NB4 (cell line): ENCODE measurements at regions not wholly inside any gene's neighbourhood (a gene's known extent, or its start where the extent isn't known, plus 50 kb on each side); places are given as distances from the start of the nearest gene placed in this dataset.

ENCODE experiments used
- DNase-seq: peaks from one replicate; pipeline ENCODE4 v3.0.0; 2010; ENCODE audit warnings: low read depth
- H3K4me3 ChIP-seq: one replicate; pipeline ENCODE4 v1.5.1; 2011; ENCODE audit warnings: mild to moderate bottlenecking, low read depth, low read length, moderate library complexity
- CTCF ChIP-seq: IDR thresholded peaks from one replicate; pipeline ENCODE4 v1.5.1; 2012; ENCODE audit warnings: low read depth, low read length
- MAX ChIP-seq: IDR thresholded peaks from 2 replicates; pipeline ENCODE4 v1.6.1; 2011; ENCODE audit warnings: low read depth, low read length
- MYC ChIP-seq: IDR thresholded peaks from 2 replicates; pipeline ENCODE4 v1.6.1; 2011; ENCODE audit warnings: low read depth, low read length
- POLR2A ChIP-seq: IDR thresholded peaks from 2 replicates; pipeline ENCODE4 v1.6.1; 2011; ENCODE audit warnings: mild to moderate bottlenecking; ENCODE audit not compliant: insufficient read length; ENCODE audit errors: extremely low read depth

GRCh38 chr10:23742807-23743206 is 303.9 kb downstream of the OTUD1 start:
- DNase-seq, result no peak
- TF ChIP-seq MAX (no peak), CTCF (no peak), POLR2A (no peak), MYC (no peak)
- H3K4me3 ChIP-seq, result no peak overlapping the region

GRCh38 chr10:23754179-23754578 is 315.3 kb downstream of the OTUD1 start:
- DNase-seq, result no peak
- TF ChIP-seq MYC (no peak), CTCF (no peak), POLR2A (no peak), MAX (no peak)
- no peak overlapping the region for H3K4me3 ChIP-seq

- DNase-seq, result no peak
- H3K4me3 ChIP-seq, result no peak overlapping the region
- TF ChIP-seq MYC, result no peak
- TF ChIP-seq MAX, result no peak
- no peak for TF ChIP-seq POLR2A
- TF ChIP-seq CTCF, result no peak
Measured at GRCh38 chr10:23754941-23755340, 316.1 kb downstream of the OTUD1 start.

GRCh38 chr10:23755556-23755955 is 316.7 kb downstream of the OTUD1 start:
- H3K4me3 ChIP-seq, result no peak overlapping the region
- no peak for DNase-seq
- no peak for TF ChIP-seq MAX
- TF ChIP-seq POLR2A, result no peak
- no peak for TF ChIP-seq MYC
- TF ChIP-seq CTCF, result no peak

- H3K4me3 ChIP-seq, result no peak overlapping the region
- TF ChIP-seq POLR2A, result no peak
- no peak for TF ChIP-seq CTCF
- TF ChIP-seq MYC, result no peak
- no peak for TF ChIP-seq MAX
- DNase-seq, result no peak
Measured at GRCh38 chr10:23768281-23768680, 329.4 kb downstream of the OTUD1 start.

GRCh38 chr10:23777153-23777552 is 338.3 kb downstream of the OTUD1 start:
- TF ChIP-seq POLR2A, result no peak
- no peak for TF ChIP-seq MYC
- H3K4me3 ChIP-seq, result no peak overlapping the region
- no peak for DNase-seq

GRCh38 chr10:23779301-23779700 is 340.4 kb downstream of the OTUD1 start:
- DNase-seq, result peak; percentile 40
- H3K4me3 ChIP-seq, result no peak overlapping the region
- TF ChIP-seq MAX (no peak), MYC (no peak), POLR2A (no peak), CTCF (no peak)
